ENCODE measurements at regions not wholly inside any gene's neighbourhood (a gene's known extent, or its start where the extent isn't known, plus 50 kb on each side); places are given as distances from the start of the nearest gene placed in this dataset.

DNA sequence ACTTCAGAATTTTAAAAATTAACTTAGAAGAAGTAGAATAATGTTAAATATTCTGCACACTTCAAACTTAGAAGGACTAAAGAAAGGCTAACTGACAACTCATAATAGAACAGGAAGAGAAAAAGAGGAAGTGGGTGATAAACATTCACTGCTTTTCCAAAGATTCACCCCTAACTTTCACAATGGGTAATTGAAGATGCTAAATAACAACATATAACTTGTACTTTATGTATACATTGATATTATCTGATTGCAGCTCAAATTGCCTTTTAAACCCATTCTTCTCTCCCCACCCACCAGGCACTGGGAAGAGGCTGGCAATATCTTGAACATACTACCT lies 376.6 kb downstream of the EFNA5 start:
- no peak for DNase-seq (ENCODE audit: low read depth in 4 of 4, low spot score in 3 of 4)

DNA sequence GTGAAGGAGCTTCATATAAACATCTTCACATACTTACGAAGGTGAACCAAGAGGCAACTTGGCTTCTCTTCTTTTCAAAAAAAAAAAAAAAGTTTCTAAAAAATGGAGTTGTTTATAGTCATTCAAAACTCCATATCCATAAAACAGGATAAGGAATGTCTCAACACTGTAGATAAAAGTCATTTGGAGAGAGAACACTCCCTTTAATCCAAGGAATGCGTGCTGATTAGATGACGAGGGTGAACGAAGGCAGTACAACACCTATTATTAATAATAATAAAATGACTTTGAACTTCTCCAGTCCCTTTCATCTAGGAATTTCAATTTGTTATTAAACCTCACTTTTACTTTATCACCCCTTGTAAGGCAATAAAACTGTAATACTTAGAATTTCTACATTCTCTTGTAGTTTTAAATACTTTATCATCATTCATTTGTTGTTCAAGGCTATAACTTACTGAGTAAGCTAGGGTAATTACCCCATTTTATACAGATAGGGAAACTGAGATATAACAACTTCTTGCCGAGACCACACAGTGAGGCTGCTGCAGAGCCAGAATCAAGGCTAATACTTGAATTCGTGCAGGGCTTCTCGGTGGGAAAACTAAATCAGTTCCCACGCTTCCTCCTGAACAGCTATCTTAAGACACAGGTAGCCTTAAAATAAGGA lies 377.1 kb downstream of the EFNA5 start:
- DNase-seq (ENCODE audit: low read depth in 4 of 4, low spot score in 3 of 4), result no peak

DNA sequence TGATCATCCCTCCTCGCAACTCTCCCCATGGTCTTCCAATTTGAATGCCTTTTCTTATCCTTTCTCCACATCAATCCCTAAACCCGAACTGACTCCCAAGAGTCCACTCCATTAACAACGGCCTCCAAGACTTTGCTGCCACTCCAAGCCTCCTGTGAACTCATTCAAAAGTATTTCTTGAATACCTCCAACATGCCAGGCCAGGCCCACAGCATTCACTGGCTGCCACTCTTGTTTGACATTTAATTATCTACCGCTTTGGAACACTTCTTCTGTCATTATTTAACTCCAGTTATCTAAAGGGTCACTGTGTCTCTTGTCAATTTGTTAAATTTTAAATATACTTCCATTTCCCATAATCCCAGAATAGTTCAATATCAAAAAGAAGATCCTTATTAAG lies 378.9 kb downstream of the EFNA5 start:
- DNase-seq (ENCODE audit: low read depth in 4 of 4, low spot score in 3 of 4), result no peak

DNA sequence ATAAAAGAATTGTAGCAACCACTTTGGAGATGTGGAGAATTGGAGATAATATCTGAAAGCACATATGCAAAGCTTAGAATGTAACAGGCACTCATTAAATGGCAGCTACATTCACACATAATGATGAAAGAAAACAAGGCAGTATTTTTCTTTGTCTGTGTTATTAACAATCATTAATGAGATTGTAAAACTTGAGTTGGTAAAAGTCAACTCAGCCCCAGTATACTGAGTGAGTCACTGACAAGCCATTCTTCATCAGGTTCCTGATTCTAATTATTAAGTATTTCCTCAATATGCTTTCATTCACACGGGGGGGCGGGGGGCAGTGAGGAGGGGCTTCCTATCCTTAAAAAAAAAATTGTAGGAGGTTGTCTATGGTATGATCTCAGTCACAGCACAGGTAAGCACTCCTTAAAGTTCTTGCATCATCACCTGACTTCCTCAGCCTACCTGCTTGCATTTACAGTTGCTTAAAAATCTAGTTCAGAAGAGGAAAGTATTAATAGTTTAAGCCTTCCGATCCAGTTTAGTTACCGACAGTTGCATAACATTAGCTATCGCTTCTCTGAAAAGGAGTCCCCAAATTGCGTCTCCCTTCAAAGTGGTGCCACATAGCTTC lies 379.8 kb downstream of the EFNA5 start:
- no peak for DNase-seq (ENCODE audit: low read depth in 4 of 4, low spot score in 3 of 4)

DNA sequence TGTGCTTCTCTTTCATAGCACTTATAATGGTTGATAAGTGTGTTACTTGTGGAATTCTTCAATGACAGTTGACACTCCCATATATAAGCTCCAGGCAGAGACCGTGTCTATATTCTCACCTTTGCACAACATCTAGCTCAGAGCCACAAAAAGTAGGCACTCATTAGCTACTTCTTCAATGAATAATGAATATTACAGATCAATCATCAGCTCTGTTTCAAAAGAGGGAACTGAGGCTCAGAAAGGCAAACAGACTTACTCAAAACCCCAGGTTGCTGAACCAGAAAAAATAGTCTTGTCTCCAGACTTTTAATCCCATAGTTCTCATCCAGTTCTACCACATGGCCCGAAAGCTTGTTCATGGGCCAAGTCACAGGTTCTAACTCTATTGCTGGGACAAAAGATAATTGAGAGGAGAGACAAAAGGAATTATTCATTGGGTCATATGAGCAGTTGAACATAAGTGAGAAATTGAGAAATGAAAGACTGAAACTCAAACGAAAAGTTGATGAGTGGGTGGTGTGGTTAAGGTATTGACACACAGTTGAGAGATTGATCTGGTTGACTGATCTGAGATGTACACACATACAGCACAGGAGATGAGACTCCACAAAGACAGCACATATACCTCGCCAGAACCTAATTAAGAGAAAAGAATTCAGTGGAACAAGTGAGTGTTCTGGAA lies 381.6 kb downstream of the EFNA5 start:
- no peak for DNase-seq (ENCODE audit: low read depth in 4 of 4, low spot score in 3 of 4)

DNA sequence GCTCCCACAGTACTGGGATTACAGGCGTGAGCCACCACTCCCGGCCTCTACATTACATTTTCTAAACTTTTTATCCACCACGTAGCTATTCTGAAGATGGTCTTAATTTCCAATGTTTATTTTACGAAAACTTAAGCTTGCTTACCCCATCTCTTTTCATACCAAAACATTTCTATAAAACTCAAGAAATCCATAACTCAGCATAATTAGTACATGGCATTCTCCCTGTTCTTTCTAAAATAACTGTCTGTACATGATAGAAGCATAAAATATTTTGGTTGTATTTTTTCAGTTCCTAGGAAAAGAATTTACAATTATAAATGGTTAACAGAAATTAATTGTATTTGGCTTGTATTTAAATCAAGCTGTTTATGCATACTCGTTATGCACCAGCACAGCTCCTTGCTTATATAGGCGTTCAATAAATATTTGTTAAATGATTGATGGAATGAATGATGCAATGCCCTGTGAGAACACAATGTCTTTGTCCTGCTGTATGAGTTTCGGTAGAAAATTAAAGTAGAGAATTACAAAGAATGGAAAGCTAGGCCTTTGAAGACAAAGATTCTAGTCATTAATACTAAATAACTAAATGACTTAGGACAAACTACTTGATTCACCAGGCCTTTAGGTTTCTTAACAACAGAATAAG lies 384.2 kb downstream of the EFNA5 start:
- DNase-seq (ENCODE audit: low read depth in 4 of 4, low spot score in 3 of 4), result no peak

DNA sequence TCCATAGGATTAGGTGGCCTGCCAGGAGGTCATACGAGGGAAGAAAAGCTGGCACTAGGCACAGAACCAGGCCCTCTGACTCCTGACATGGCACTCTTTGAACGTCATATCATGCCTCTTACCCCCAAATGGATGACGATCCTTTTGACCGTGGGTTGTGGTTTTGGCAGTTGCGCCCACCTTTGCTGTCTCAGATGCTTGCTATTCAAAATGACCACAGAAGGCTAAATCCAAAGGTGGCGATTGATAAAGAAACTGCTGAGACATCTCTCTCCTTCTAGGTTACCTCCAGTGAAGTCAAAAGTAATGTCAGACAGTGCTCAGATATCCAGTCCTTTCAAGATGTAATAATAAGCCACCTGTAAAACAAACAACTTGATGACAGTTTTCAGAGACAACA lies 385.0 kb downstream of the EFNA5 start:
- DNase-seq (ENCODE audit: low read depth in 4 of 4, low spot score in 3 of 4), result no peak

DNA sequence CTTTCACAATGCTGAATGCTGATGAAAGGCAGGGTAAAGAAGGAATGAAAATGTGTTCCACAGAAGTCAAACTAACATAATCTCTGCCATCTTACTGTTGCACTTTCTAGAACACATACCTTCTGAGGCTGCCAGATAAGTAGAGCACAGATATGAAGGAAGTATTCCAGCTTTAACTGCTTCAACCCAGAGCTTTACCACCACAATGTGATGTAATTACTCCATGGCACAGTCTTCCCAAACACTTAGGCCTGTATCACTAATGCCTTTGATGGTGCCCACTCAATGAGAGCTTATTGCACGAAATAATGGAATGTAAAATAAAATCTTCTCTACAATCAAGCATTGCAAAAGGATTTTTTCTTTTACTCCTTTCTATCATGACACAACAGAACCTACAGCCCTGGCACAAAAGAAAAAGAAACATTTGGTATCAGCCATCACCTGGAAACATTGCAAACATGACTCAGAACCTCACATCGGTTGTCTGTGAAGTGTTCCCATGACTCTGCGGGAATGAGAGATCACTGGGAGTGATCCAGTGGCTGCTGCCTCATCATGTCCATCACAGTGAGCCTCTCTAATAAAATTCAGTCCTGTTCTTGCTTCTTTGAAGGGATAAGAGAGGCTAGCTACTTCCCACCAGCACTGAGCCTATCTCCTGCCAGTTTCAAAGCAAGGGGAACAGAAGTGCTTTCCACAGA lies 385.8 kb downstream of the EFNA5 start:
- no peak for DNase-seq (ENCODE audit: low read depth in 4 of 4, low spot score in 3 of 4)

DNA sequence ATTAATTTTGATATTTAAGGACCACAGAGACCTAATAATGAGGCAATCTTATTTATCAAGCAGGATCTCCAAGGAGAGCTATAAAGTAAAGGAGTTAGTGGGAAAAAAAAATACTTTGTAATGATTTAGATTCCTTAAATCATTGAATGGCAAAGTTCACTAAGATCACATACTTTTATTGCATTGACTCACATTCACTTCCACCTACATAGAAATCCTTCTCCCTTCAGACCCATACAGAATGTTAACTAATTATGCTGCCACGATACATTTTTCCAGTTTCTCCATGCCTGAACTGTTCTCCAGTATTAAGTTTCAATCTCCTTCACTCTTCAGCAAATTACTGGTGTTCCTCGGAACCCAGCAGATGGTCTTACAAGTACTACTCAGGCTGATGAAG lies 388.7 kb downstream of the EFNA5 start:
- DNase-seq (ENCODE audit: low read depth in 4 of 4, low spot score in 3 of 4), result no peak

DNA sequence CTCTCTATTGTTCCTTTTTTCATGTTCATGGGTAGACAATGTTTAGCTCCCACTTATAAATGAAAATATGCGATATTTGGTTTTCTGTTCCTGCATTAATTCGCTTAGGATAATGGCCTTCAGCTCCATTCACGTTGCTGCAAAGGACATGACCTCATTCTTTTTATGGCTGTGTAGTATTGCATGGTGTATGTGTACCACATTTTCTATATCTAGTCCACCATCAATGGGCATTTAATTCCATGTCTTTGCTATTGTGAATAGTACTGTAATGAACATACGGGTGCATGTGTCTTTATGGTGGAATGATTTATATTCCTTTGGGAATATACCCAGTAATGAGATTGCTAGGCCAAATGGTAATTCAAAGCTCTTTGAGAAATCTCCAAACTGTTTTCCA lies 392.0 kb downstream of the EFNA5 start:
- no peak for DNase-seq (ENCODE audit: low read depth in 4 of 4, low spot score in 3 of 4)

DNA sequence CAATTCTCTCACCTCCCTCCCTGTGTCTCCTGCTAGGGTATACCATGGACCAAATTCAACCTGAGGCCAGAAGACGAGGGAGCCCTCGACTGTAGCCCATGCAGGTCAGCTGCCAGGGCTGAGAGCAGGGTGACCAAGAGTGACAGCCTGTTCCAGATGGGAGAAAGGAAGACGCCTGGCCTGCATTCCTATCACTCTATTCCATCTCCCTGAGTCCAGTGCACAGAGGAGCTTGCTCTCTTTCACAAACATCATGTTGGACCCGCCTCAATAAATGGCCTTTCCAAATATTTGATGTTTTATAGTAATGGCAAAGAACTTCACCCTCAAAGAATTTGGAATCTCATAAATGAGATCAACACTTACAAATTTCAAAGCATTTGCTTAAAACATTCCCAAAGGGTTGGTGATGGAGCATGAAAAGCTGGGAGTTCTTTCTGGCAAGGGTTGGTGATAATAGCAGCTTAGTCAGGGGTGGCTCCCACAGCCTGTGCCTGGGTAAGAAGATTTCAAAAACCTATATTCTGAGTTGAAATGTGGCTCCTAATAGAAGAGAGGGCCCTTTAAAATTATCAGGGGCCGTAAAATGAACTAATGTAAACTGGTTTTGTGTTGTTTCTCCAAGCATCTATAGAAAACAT lies 393.1 kb downstream of the EFNA5 start:
- no peak for DNase-seq (ENCODE audit: low read depth in 4 of 4, low spot score in 3 of 4)

DNA sequence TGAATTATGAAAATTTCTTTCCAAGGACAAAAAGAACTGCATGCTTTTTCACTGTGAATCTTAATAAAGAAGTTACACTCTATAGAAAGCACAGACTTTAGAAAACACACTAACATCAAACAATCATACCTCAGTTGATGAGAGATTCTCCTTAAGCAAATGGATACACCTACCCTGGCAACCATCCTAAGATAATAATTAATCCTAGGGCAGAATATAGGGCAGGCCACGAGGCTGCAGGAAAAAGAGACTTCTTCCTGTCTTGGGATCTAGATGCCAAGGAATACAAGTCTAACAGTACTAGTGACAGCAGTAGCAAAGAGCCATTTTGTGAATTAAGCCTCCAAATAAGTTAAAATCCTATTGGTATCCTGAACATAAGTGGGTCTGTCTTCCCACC lies 395.4 kb downstream of the EFNA5 start:
- no peak for DNase-seq (ENCODE audit: low read depth in 4 of 4, low spot score in 3 of 4)

DNA sequence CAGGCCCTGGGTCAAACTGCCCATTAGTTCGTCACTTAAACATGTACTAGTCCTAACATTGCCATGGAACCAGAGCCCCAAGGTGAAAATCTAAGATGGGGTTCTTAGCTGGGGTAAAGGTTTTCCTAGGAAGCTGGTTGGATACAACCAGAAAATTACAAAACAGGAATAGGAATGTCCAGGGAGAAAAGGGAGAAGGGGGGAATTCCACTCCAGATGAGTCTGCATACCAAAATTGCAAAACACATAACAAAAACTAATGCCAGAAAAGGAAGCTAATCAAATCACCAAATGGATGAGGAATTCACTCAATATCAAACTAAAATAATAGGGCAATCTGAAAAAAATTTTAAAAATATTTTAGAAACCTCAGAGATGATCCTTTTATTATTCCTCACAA lies 396.2 kb downstream of the EFNA5 start:
- no peak for DNase-seq (ENCODE audit: low read depth in 4 of 4, low spot score in 3 of 4)

DNA sequence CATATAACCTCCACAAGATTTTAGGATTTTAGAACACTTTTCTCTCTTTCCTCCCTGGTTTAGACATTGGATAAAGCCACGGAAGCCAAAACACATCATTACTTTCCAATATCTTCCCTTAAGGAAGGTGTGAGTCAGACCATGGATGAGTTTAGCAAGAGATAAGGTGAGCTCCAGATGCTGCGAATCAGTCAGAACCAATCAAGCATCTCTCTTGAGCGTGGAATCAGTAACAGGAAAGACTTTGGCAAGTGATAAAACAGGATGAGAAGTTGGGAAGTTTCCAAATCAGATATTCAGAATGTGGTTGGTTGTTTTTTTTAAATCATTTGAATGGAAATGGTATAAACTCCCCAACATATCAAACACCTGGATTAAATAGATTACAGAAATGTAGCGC lies 397.8 kb downstream of the EFNA5 start:
- DNase-seq (ENCODE audit: low read depth in 4 of 4, low spot score in 3 of 4), result no peak

DNA sequence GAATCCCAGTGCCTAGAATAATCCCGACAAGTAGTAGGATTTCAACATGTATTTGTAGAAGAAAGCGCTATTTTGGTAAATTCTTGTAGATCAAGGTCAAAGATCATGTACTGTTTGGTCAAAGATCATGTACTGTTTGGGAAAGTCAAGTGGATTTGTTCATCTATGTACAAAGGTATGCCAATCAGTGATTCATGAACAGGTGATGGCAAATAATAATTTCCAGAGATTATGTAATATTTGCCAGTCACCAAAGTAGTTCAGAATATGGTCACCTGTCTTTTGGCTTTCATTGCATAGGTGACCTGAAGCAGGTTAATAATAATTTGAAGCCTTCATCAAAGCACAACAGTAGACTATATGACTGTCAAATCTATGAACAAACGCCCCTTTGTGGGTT lies 398.2 kb downstream of the EFNA5 start:
- no peak for DNase-seq (ENCODE audit: low read depth in 4 of 4, low spot score in 3 of 4)

DNA sequence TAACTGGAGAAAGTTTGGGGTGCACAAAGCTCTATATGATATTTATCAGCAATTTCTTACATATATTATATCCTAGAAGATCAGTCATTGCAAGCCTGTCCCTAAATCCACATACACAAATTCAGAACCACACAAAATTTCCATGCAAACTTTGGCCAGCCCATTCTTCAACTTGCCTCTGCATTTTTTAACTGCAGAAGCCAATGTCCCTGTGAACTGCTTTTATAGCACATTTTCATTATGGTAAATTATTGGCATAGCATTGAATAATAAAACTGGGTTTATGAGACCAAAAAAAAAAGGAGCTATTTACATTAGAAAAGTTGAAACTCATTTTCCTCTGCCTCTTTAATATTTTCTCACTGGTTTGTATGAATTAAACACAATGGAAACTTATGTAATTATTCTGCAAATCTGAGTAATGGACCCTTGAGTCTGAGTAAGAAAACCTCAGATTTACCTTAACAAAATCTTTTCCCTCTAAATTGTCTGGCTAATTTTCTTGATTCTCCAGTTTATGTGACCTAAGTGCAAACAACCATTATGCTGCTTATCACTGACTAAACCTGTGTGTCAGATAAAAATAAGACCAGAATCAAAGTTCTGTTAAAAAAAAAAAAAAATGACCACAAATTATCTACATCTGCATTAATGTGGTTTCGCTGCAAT lies 398.9 kb downstream of the EFNA5 start:
- no peak for DNase-seq (ENCODE audit: low read depth in 4 of 4, low spot score in 3 of 4)

DNA sequence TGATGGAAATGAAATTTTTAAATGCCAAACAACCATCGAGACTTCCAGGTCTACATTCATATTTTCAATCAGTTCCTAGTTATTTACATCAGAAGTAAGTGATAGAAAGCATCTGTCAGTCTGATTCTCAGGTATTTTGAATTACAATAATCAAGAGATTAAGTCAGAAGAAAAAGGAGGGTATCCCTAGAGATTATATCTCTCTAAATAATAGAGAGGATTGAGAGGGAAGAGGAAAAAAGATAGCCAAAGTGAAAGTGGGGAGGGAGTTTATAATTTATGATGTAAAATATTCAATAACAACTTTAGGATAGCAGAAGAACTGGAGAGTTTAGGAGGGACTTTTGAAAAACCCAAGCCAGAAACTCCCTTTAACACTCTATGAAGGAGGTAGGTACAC lies 400.2 kb downstream of the EFNA5 start:
- no peak for DNase-seq (ENCODE audit: low read depth in 4 of 4, low spot score in 3 of 4)

DNA sequence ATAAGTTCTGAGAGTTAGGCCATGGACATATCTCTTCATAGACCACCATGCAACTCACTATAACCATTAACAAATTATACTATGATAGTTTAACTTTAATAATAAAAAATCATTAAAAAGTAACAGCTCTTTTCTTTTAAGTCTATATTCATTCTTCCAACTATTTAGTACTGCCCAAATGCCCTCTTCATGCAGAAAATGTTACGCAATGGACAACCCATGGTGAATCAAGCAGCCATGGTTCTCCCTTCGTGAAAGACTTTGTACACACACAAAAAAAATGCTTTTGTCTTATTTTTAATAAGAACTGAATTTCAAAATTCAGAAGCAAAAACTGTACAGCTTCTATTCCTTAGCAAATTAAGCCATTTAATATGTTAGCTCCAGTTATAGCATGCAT lies 401.1 kb downstream of the EFNA5 start:
- no peak for DNase-seq (ENCODE audit: low read depth in 4 of 4, low spot score in 3 of 4)

DNA sequence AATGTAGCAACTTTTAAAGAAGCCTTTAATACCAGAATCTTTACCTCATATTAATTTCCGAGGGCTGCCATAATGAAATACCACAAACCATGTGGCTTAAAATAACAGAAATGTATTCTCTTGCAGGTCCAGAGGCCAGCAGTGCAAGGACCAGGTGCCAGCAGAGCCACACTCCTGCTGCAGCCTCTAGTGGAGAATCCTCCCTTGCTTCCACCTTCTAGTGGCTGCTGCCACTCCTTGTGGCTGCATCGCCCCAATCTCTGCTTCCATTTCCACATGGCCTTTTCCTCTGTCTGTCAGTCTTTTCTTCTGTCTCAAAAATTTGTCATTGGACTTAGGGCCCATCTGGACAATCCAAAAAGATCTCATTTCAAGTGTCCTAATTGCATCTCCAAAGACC lies 401.5 kb downstream of the EFNA5 start:
- no peak for DNase-seq (ENCODE audit: low read depth in 4 of 4, low spot score in 3 of 4)

DNA sequence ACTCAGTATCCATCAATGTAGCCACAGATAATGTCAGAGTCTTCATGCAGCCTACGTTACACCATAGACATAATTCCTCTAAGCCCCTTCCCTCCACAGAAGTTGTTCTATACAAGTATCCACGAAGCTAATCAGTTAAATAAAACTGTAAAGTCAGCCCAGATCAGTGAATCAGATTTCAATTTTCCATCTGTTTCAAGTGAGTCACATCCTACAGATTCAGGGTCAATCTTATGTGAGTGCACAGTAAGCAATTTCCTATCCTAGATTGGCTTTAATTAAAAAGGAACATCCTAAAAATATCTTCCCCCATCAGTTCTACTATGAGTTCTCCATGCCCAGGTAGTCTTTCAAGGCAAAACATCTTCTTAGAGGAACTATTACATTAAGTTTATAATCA lies 402.5 kb downstream of the EFNA5 start:
- DNase-seq (ENCODE audit: low read depth in 4 of 4, low spot score in 3 of 4), result no peak

Measured in left renal pelvis (tissue), 4 donors.